Neural progenitor cell (in vitro differentiated cells): ENCODE measurements at regions not wholly inside any gene's neighbourhood (a gene's known extent, or its start where the extent isn't known, plus 50 kb on each side); places are given as distances from the start of the nearest gene placed in this dataset.

Source experiments
- EZH2 ChIP-seq: fragments of 200-600 bp; sonication (generic); IDR thresholded peaks from 2 replicates; pipeline ENCODE4 v1.6.1; 2017; ENCODE audit warnings: antibody characterized with exemption, mild to moderate bottlenecking, moderate library complexity
- EZH2phosphoT487 ChIP-seq: fragments of 200-600 bp; sonication (generic); IDR thresholded peaks from 2 replicates; pipeline ENCODE4 v1.6.1; 2017; ENCODE audit warnings: antibody characterized with exemption
- TF ChIP-seq, protein P1 (sequence below): fragments of 200-600 bp; sonication (generic); IDR thresholded peaks from 2 replicates; pipeline ENCODE4 v1.5.1; 2017; ENCODE audit warnings: antibody characterized with exemption, mild to moderate bottlenecking

DNA sequence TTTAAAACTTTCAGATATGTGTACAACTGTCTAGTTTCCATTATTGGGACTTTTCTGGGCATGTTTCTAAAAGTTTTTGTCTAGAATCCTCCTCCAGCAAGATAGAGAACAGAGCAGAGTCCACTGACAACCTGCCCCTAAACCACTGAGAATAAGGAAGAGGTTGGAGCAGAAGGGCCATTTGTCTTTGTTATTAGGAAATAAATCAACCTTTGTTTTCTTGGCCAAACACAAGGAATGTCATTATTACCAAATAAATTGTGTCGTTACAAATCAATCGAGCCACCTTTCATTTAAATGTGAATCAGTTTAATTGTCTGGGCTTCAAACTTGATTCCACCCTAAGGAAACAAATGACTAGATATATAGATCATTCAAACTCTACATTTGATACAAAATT, 81.4 kb downstream of the GAS1 start:
- TF ChIP-seq, protein P1, sequence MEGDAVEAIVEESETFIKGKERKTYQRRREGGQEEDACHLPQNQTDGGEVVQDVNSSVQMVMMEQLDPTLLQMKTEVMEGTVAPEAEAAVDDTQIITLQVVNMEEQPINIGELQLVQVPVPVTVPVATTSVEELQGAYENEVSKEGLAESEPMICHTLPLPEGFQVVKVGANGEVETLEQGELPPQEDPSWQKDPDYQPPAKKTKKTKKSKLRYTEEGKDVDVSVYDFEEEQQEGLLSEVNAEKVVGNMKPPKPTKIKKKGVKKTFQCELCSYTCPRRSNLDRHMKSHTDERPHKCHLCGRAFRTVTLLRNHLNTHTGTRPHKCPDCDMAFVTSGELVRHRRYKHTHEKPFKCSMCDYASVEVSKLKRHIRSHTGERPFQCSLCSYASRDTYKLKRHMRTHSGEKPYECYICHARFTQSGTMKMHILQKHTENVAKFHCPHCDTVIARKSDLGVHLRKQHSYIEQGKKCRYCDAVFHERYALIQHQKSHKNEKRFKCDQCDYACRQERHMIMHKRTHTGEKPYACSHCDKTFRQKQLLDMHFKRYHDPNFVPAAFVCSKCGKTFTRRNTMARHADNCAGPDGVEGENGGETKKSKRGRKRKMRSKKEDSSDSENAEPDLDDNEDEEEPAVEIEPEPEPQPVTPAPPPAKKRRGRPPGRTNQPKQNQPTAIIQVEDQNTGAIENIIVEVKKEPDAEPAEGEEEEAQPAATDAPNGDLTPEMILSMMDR: no peak
- TF ChIP-seq EZH2phosphoT487: no peak
- no peak for TF ChIP-seq EZH2
